IMR-90 (cell line): ENCODE measurements at regions not wholly inside any gene's neighbourhood (a gene's known extent, or its start where the extent isn't known, plus 50 kb on each side); places are given as distances from the start of the nearest gene placed in this dataset.

Source experiments
- ATAC-seq: fragments of 200-7000 bp; cut with Tn5 transposase; 2 replicates; pipeline ENCODE4 v1.9.1; 2020; ENCODE audit warnings: low read depth, mild to moderate bottlenecking, moderate library complexity
- BruUV-seq: library from RNA; stranded (reverse); fragments of 400-500 nt; replicated peaks from 2 replicates; lab custom pipeline; 2021; lab: Mats Ljungman, UMichigan
- CTCF ChIA-PET: fragments of 300-600 bp; formaldehyde crosslinking; extraction: SDS; loops from one replicate; lab custom pipeline; 2021; ENCODE audit warnings: antibody characterized with exemption; lab: Yijun Ruan, JAX
- POLR2A ChIA-PET: fragments of 300-600 bp; sonication (Branson Sonifier 250); formaldehyde crosslinking; loops from one replicate; lab custom pipeline; 2022; ENCODE audit warnings: antibody characterized with exemption; ENCODE audit not compliant: unreplicated experiment; lab: Charles Lee
- DNase-seq: peaks from one replicate; pipeline ENCODE4 v3.0.0; 2013
- H2AFZ ChIP-seq: replicated peaks from 2 replicates; pipeline ENCODE3; 2013; ENCODE audit warnings: low read length, mild to moderate bottlenecking; ENCODE audit not compliant: poor library complexity
- H2AK5ac ChIP-seq: 2 replicates; pipeline ENCODE4 v1.6.1; 2013; ENCODE audit warnings: low read depth, low read length, inconsistent platforms
- H2AK9ac ChIP-seq: replicated peaks from 2 replicates; pipeline ENCODE3; 2013; ENCODE audit warnings: mild to moderate bottlenecking, low read depth, low read length, moderate library complexity; ENCODE audit not compliant: poor library complexity
- H2BK120ac ChIP-seq: 2 replicates; pipeline ENCODE4 v1.6.1; 2013; ENCODE audit warnings: low read depth, low read length, inconsistent platforms
- H2BK15ac ChIP-seq: 3 replicates; pipeline ENCODE4 v1.6.1; 2013; ENCODE audit warnings: low read depth, low read length, inconsistent platforms
- H2BK20ac ChIP-seq: 2 replicates; pipeline ENCODE4 v1.6.1; 2013; ENCODE audit warnings: low read depth, mild to moderate bottlenecking, inconsistent platforms, low read length, moderate library complexity
- H2BK5ac ChIP-seq: 2 replicates; pipeline ENCODE4 v1.6.1; 2013; ENCODE audit warnings: mild to moderate bottlenecking, low read depth, low read length, inconsistent platforms; ENCODE audit not compliant: poor library complexity, severe bottlenecking
- H3K14ac ChIP-seq: replicated peaks from 2 replicates; pipeline ENCODE4 v1.6.1; 2013; ENCODE audit warnings: low read depth, low read length, inconsistent platforms
- H3K18ac ChIP-seq: 2 replicates; pipeline ENCODE4 v1.6.1; 2013; ENCODE audit warnings: low read depth, low read length, control low read depth
- H3K23ac ChIP-seq: 2 replicates; pipeline ENCODE4 v1.6.1; 2013; ENCODE audit warnings: low read depth, low read length, inconsistent platforms
- H3K27ac ChIP-seq: 2 replicates; pipeline ENCODE4 v1.5.1; 2013; ENCODE audit warnings: mild to moderate bottlenecking, control low read depth, low read length; ENCODE audit not compliant: insufficient read depth
- H3K27me3 ChIP-seq: 2 replicates; pipeline ENCODE4 v1.6.1; 2013; ENCODE audit warnings: low read length; ENCODE audit not compliant: control insufficient read depth, insufficient read depth
- H3K36me3 ChIP-seq: 2 replicates; pipeline ENCODE4 v1.6.1; 2013; ENCODE audit warnings: low read length, mixed read lengths; ENCODE audit not compliant: control insufficient read depth, insufficient read depth
- H3K4ac ChIP-seq: 2 replicates; pipeline ENCODE4 v1.6.1; 2013; ENCODE audit warnings: low read depth, low read length, inconsistent platforms
- H3K4me1 ChIP-seq: 2 replicates; pipeline ENCODE4 v1.6.1; 2013; ENCODE audit warnings: low read length, mixed read lengths; ENCODE audit not compliant: control insufficient read depth, insufficient read depth
- H3K4me2 ChIP-seq: 2 replicates; pipeline ENCODE4 v1.6.1; 2013; ENCODE audit warnings: low read depth, mild to moderate bottlenecking, control low read depth, low read length, moderate library complexity
- H3K4me3 ChIP-seq: 2 replicates; pipeline ENCODE4 v1.5.1; 2013; ENCODE audit warnings: low read depth, mild to moderate bottlenecking, control low read depth, low read length, moderate library complexity; ENCODE audit not compliant: insufficient read depth
- H3K56ac ChIP-seq: 2 replicates; pipeline ENCODE4 v1.6.1; 2013; ENCODE audit warnings: low read length, inconsistent platforms; ENCODE audit not compliant: insufficient read depth; ENCODE audit errors: extremely low read depth
- H3K79me1 ChIP-seq, 2 experiments: 2 replicates each; pipeline ENCODE4 v1.6.1; 2013; ENCODE audit warnings: low read length in 2 of 2, inconsistent platforms in 1 of 2, low read depth in 1 of 2
- H3K9ac ChIP-seq: 2 replicates; pipeline ENCODE4 v1.6.1; 2013; ENCODE audit warnings: low read depth, low read length, control low read depth
- H3K9me1 ChIP-seq: 2 replicates; pipeline ENCODE4 v1.6.1; 2013; ENCODE audit warnings: low read length, inconsistent platforms; ENCODE audit not compliant: insufficient read depth
- H3K9me3 ChIP-seq: 2 replicates; pipeline ENCODE4 v1.6.1; 2013; ENCODE audit warnings: low read length; ENCODE audit not compliant: control insufficient read depth, insufficient read depth
- H4K20me1 ChIP-seq: 2 replicates; pipeline ENCODE4 v1.6.1; 2013; ENCODE audit warnings: low read length, inconsistent platforms; ENCODE audit not compliant: insufficient read depth
- H4K5ac ChIP-seq: 2 replicates; pipeline ENCODE4 v1.6.1; 2013; ENCODE audit warnings: mild to moderate bottlenecking, low read depth, low read length, control low read depth
- H4K8ac ChIP-seq, 2 experiments: 2 replicates each; pipeline ENCODE4 v1.6.1; 2013; ENCODE audit warnings: low read depth in 2 of 2, low read length in 2 of 2, control low read depth in 1 of 2, inconsistent platforms in 1 of 2
- H4K91ac ChIP-seq: 2 replicates; pipeline ENCODE4 v1.6.1; 2013; ENCODE audit warnings: low read depth, low read length, inconsistent platforms; ENCODE audit not compliant: insufficient read depth
- BHLHE40 ChIP-seq: fragments of 150-350 bp; IDR thresholded peaks from 2 replicates; pipeline ENCODE4 v1.6.1; 2016; ENCODE audit warnings: mild to moderate bottlenecking, low read depth, low read length
- CEBPB ChIP-seq: IDR thresholded peaks from 2 replicates; pipeline ENCODE4 v1.6.1; 2012; ENCODE audit warnings: low read depth, low read length, improper control_type of control experiment
- CHD1 ChIP-seq: IDR thresholded peaks from 2 replicates; pipeline ENCODE4 v1.6.1; 2012; ENCODE audit warnings: low read depth, low read length, improper control_type of control experiment
- FOS ChIP-seq: fragments of 150-350 bp; IDR thresholded peaks from 2 replicates; pipeline ENCODE4 v1.6.1; 2016; ENCODE audit warnings: low read depth, low read length
- POLR2A ChIP-seq: IDR thresholded peaks from 2 replicates; pipeline ENCODE4 v1.6.1; 2012; ENCODE audit warnings: mild to moderate bottlenecking, low read depth, low read length
- RAD21 ChIP-seq: IDR thresholded peaks from 2 replicates; pipeline ENCODE4 v1.6.1; 2012; ENCODE audit warnings: low read length, improper control_type of control experiment
- RCOR1 ChIP-seq: IDR thresholded peaks from 2 replicates; pipeline ENCODE4 v1.6.1; 2012; ENCODE audit warnings: mild to moderate bottlenecking, low read length, improper control_type of control experiment; ENCODE audit not compliant: insufficient replicate concordance
- USF2 ChIP-seq: fragments of 150-350 bp; IDR thresholded peaks from 2 replicates; pipeline ENCODE4 v1.6.1; 2017; ENCODE audit warnings: mild to moderate bottlenecking, antibody characterized with exemption, low read length, low read depth
- WGBS, 2 experiments: methylation state at CpG; one replicate each; pipeline versions ENCODE4 v1.1.5 to v1.1.7; 2013; ENCODE audit warnings: missing lambda C conversion rate in 2 of 2; ENCODE audit not compliant: insufficient read length in 1 of 2; ENCODE audit errors: extremely low coverage in 2 of 2; 5-methylcytosine and 5-hydroxymethylcytosine counted together
- dilution Hi-C: fragments of 300-500 bp; cut with HindIII; formaldehyde crosslinking; loops from one replicate; pipeline ENCODE4 v1.14.3; 2018; ENCODE audit warnings: low sequenced_read_pairs; ENCODE audit not compliant: unreplicated experiment
- in situ Hi-C: fragments of 300-500 bp; cut with MboI; formaldehyde crosslinking; loops from 3 replicates; pipeline ENCODE4 v1.14.3; 2019; ENCODE audit warnings: low sequenced_read_pairs, inconsistent platforms, mixed read lengths
- intact Hi-C: fragments of 100-400 bp; cut with micrococcal nuclease; formaldehyde crosslinking; loops from 2 replicates; pipeline ENCODE4 v1.10.0; 2022

GRCh38 chr2:60281730-60282129, 271.7 kb downstream of the BCL11A start:
- TF ChIP-seq POLR2A: no peak
- TF ChIP-seq CHD1: no peak
- no peak for TF ChIP-seq CEBPB
- no peak for TF ChIP-seq USF2
- TF ChIP-seq BHLHE40: no peak
- TF ChIP-seq RAD21: no peak
- no peak for TF ChIP-seq FOS
- TF ChIP-seq RCOR1: no peak
- Histone ChIP-seq H2BK15ac (no peak overlapping the region), H3K4me1 (no peaks in the 10 kb centered on the region), H3K36me3 (no peaks in the 10 kb centered on the region), H4K91ac (no peak overlapping the region), H3K14ac (no peak overlapping the region), H3K9me3 (no peaks in the 10 kb centered on the region; the same call in 1 of the 2 replicates), H3K4me3 (no peak overlapping the region), H3K9me1 (no peaks in the 10 kb centered on the region), H2BK5ac (no peak overlapping the region), H2BK120ac (no peak overlapping the region), H3K4ac (no peak overlapping the region), H3K56ac (no peak overlapping the region), H3K18ac (no peak overlapping the region), H4K8ac (no peak overlapping the region), H2AK9ac (no peak overlapping the region), H4K5ac (no peak overlapping the region), H3K27me3 (no peaks in the 10 kb centered on the region), H4K20me1 (no peaks in the 10 kb centered on the region), H3K4me2 (no peak overlapping the region), H3K23ac (no peak overlapping the region), H2AFZ (no peak overlapping the region), H3K79me1 (no peaks in the 10 kb centered on the region), H2BK20ac (no peak overlapping the region), H3K27ac (no peak overlapping the region), H2AK5ac (no peak overlapping the region), H3K9ac (no peak overlapping the region)
- DNase-seq (no peak), ATAC-seq (no peak)
- in situ Hi-C loops (no loop called here), dilution Hi-C loops (no loop called here), intact Hi-C loops (no loop called here)
- CTCF ChIA-PET: no interaction called here
- WGBS, 2 experiments: no CpG with 5 or more reads among the region's 5 CpGs
- BruUV-seq: no TSS peak
- POLR2A ChIA-PET: no interaction called here
